ENCODE measurements at regions not wholly inside any gene's neighbourhood (a gene's known extent, or its start where the extent isn't known, plus 50 kb on each side); places are given as distances from the start of the nearest gene placed in this dataset.

GRCh38 chr14:80415636-80416035 is 204.3 kb upstream of the DIO2 start:
- Histone ChIP-seq H3K4me3 (ENCODE audit: low read depth in 2 of 2, low read length in 1 of 2) (no peak overlapping the region), H3F3A (replicated peaks; ENCODE audit: insufficient read depth) (no peaks in the 10 kb centered on the region), H3K9me2 (no peaks in the 10 kb centered on the region), H2AFZ (ENCODE audit: low read depth) (no peak overlapping the region), H3K4me2 (no peak overlapping the region), H3K27me3 (ENCODE audit: insufficient read depth) (no peaks in the 10 kb centered on the region), H3K9ac (no peak overlapping the region), H4K20me1 (ENCODE audit: insufficient read depth) (no peaks in the 10 kb centered on the region), H3K9me3 (no peaks in the 10 kb centered on the region), H3K4me1 (ENCODE audit: control insufficient read depth in 1 of 2, insufficient read depth in 2 of 2, low read depth in 1 of 2, low read length in 1 of 2) (no peaks in the 10 kb centered on the region), H3K27ac (ENCODE audit: low read depth in 2 of 2, low read length in 1 of 2) (no peak overlapping the region), H3K36me3 (replicated peaks in 1 of 2; ENCODE audit: control insufficient read depth in 1 of 2, insufficient read depth in 2 of 2, low read length in 1 of 2) (no peaks in the 10 kb centered on the region), H3K79me2 (ENCODE audit: insufficient read depth) (no peaks in the 10 kb centered on the region)
- POLR2A ChIA-PET = no interaction called here
- 52% methylated on average over 4 of the region's 4 CpGs for WGBS (ENCODE audit: low lambda C conversion rate)
- CTCF ChIA-PET = no interaction called here
- no peak for DNase-seq
- TF ChIP-seq IRF3 (IDR thresholded peaks at IDR 0.05; ENCODE audit: low read depth, low read length) = no peak
- TF ChIP-seq FOXJ3 (CRISPR knock-in tag; IDR thresholded peaks at IDR 0.05) = no peak
- TF ChIP-seq RAD21 (IDR thresholded peaks at IDR 0.05; ENCODE audit: low read length) = no peak
- TF ChIP-seq YY1 (IDR thresholded peaks at IDR 0.05; ENCODE audit: low read depth) = no peak
- no peak for TF ChIP-seq EP300 (IDR thresholded peaks at IDR 0.05; ENCODE audit: borderline replicate concordance in 1 of 2, low read depth in 1 of 2, low read length in 1 of 2)
- TF ChIP-seq TEAD4 (IDR thresholded peaks at IDR 0.05; ENCODE audit: borderline replicate concordance, insufficient read depth) = no peak
- no peak for TF ChIP-seq FOXM1 (IDR thresholded peaks at IDR 0.05; ENCODE audit: low read depth)
- no peak for TF ChIP-seq SIN3A (IDR thresholded peaks at IDR 0.05; ENCODE audit: borderline replicate concordance, low read depth, low read length)
- TF ChIP-seq NRF1 (IDR thresholded peaks at IDR 0.05; ENCODE audit: low read depth, low read length) = no peak
- TF ChIP-seq RCOR1 (IDR thresholded peaks at IDR 0.05; ENCODE audit: low read length) = no peak
- TF ChIP-seq POLR2AphosphoS5 (IDR thresholded peaks at IDR 0.05; ENCODE audit: low read depth, low read length) = no peak
- TF ChIP-seq MAX (IDR thresholded peaks at IDR 0.05; ENCODE audit: low read depth) = no peak
- no peak for TF ChIP-seq USF2 (IDR thresholded peaks at IDR 0.05; ENCODE audit: borderline replicate concordance, low read depth, low read length)
- no peak for TF ChIP-seq EZH2phosphoT487 (IDR thresholded peaks at IDR 0.05; ENCODE audit: borderline replicate concordance, low read depth)
- TF ChIP-seq FOSL2 (IDR thresholded peaks at IDR 0.05; ENCODE audit: borderline replicate concordance, low read depth) = no peak

GRCh38 chr14:80414080-80414479 is 202.8 kb upstream of the DIO2 start:
- H2AFZ ChIP-seq (ENCODE audit: low read depth) = no peak overlapping the region
- H3K27me3 ChIP-seq (ENCODE audit: insufficient read depth) = no peaks in the 10 kb centered on the region
- CTCF ChIA-PET = no interaction called here
- POLR2A ChIA-PET = no interaction called here
- WGBS (ENCODE audit: low lambda C conversion rate) = 73% methylated on average over 4 of the region's 4 CpGs
- H3K36me3 ChIP-seq (replicated peaks in 1 of 2; ENCODE audit: control insufficient read depth in 1 of 2, insufficient read depth in 2 of 2, low read length in 1 of 2) = no peaks in the 10 kb centered on the region
- TF ChIP-seq RAD21 (IDR thresholded peaks at IDR 0.05; ENCODE audit: low read length) (no peak), POLR2AphosphoS5 (IDR thresholded peaks at IDR 0.05; ENCODE audit: low read depth, low read length) (no peak), GABPA (IDR thresholded peaks at IDR 0.05; ENCODE audit: low read depth) (no peak)
- no peaks in the 10 kb centered on the region for H3K4me1 ChIP-seq (ENCODE audit: control insufficient read depth in 1 of 2, insufficient read depth in 2 of 2, low read depth in 1 of 2, low read length in 1 of 2)
- DNase-seq = no peak
- H4K20me1 ChIP-seq (ENCODE audit: insufficient read depth) = no peaks in the 10 kb centered on the region
- no peak overlapping the region for H3K4me2 ChIP-seq
- no peaks in the 10 kb centered on the region for H3K9me2 ChIP-seq
- no peak overlapping the region for H3K4me3 ChIP-seq (ENCODE audit: low read depth in 2 of 2, low read length in 1 of 2)
- H3K27ac ChIP-seq (ENCODE audit: low read depth in 2 of 2, low read length in 1 of 2) = no peak overlapping the region
- no peak overlapping the region for H3K9ac ChIP-seq
- H3K9me3 ChIP-seq = no peaks in the 10 kb centered on the region
- no peaks in the 10 kb centered on the region for H3K79me2 ChIP-seq (ENCODE audit: insufficient read depth)
- no peaks in the 10 kb centered on the region for H3F3A ChIP-seq (replicated peaks; ENCODE audit: insufficient read depth)
